ENCODE measurements at regions not wholly inside any gene's neighbourhood (a gene's known extent, or its start where the extent isn't known, plus 50 kb on each side); places are given as distances from the start of the nearest gene placed in this dataset.

DNA sequence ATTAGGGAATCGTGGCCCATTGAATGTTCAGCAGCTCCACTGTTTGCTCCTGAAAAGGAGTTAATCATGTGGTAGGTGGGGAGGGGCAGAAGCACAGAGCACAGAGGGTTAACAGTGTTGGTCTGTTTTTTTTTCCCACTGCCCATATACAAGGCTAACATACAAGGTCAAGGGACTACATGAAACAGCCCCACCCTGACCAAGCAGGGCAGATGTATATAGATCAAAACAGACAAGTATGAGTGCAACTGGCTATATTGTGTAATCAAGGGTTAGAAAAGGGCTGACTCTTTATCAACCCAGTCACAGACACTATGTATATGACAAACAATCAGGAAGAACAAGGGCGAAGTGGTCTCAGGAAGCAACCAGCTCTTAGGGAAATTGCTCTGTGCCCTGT, 186.6 kb upstream of the CDH11 start:
- TF ChIP-seq, protein P1, sequence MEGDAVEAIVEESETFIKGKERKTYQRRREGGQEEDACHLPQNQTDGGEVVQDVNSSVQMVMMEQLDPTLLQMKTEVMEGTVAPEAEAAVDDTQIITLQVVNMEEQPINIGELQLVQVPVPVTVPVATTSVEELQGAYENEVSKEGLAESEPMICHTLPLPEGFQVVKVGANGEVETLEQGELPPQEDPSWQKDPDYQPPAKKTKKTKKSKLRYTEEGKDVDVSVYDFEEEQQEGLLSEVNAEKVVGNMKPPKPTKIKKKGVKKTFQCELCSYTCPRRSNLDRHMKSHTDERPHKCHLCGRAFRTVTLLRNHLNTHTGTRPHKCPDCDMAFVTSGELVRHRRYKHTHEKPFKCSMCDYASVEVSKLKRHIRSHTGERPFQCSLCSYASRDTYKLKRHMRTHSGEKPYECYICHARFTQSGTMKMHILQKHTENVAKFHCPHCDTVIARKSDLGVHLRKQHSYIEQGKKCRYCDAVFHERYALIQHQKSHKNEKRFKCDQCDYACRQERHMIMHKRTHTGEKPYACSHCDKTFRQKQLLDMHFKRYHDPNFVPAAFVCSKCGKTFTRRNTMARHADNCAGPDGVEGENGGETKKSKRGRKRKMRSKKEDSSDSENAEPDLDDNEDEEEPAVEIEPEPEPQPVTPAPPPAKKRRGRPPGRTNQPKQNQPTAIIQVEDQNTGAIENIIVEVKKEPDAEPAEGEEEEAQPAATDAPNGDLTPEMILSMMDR (conservative IDR thresholded peaks at IDR 0.05 in 1 of 2, IDR thresholded peaks at IDR 0.05 in 1 of 2; ENCODE audit: low read depth in 1 of 2, low read length in 2 of 2), result no peak
- no peak for TF ChIP-seq EZH2 (IDR thresholded peaks at IDR 0.05; ENCODE audit: low read length, missing control alignments)
- Histone ChIP-seq H3K36me3 (ENCODE audit: control insufficient read depth, insufficient read depth, low read length) (no peaks in the 10 kb centered on the region), H3K9me3 (ENCODE audit: control insufficient read depth, insufficient read depth, low read depth, low read length) (no peaks in the 10 kb centered on the region), H3K27me3 (ENCODE audit: control insufficient read depth, insufficient read depth, low read length) (no peaks in the 10 kb centered on the region), H3K79me2 (ENCODE audit: control insufficient read depth, insufficient read depth, low read length) (no peaks in the 10 kb centered on the region), H3K27ac (ENCODE audit: insufficient read depth, low read length) (no peak overlapping the region), H4K20me1 (ENCODE audit: control insufficient read depth, extremely low read depth, insufficient read depth, low read length) (no peaks in the 10 kb centered on the region), H3K4me1 (ENCODE audit: control insufficient read depth, extremely low read depth, insufficient read depth, low read length) (peaks cover 14% of the 10 kb centered on the region), H3K4me2 (ENCODE audit: extremely low read depth, insufficient read depth, low read length) (no peak overlapping the region), H2AFZ (ENCODE audit: low read length) (no peak overlapping the region), H3K4me3 (replicated peaks in 1 of 4; ENCODE audit: control extremely low read depth in 1 of 4, insufficient read depth in 1 of 4, low read depth in 3 of 4, low read length in 4 of 4) (no peak overlapping the region), H3K9ac (ENCODE audit: insufficient read depth, low read length) (no peak overlapping the region)
- no peak for DNase-seq (ENCODE audit: low read depth in 2 of 2)

GRCh38 chr16:65307286-65307685, 185.4 kb upstream of the CDH11 start:
- peaks cover 7% of the 10 kb centered on the region for H3K4me1 ChIP-seq (ENCODE audit: control insufficient read depth, extremely low read depth, insufficient read depth, low read length)
- H3K27ac ChIP-seq (ENCODE audit: insufficient read depth, low read length), result no peak overlapping the region
- no peak for TF ChIP-seq EZH2 (IDR thresholded peaks at IDR 0.05; ENCODE audit: low read length, missing control alignments)
- TF ChIP-seq, protein P1 (conservative IDR thresholded peaks at IDR 0.05 in 1 of 2, IDR thresholded peaks at IDR 0.05 in 1 of 2; ENCODE audit: low read depth in 1 of 2, low read length in 2 of 2), result no peak
- H2AFZ ChIP-seq (ENCODE audit: low read length), result no peak overlapping the region
- H3K27me3 ChIP-seq (ENCODE audit: control insufficient read depth, insufficient read depth, low read length), result no peaks in the 10 kb centered on the region
- no peak overlapping the region for H3K4me3 ChIP-seq (replicated peaks in 1 of 4; ENCODE audit: control extremely low read depth in 1 of 4, insufficient read depth in 1 of 4, low read depth in 3 of 4, low read length in 4 of 4)
- H3K9ac ChIP-seq (ENCODE audit: insufficient read depth, low read length), result no peak overlapping the region
- no peaks in the 10 kb centered on the region for H3K36me3 ChIP-seq (ENCODE audit: control insufficient read depth, insufficient read depth, low read length)
- no peak overlapping the region for H3K4me2 ChIP-seq (ENCODE audit: extremely low read depth, insufficient read depth, low read length)
- H3K9me3 ChIP-seq (ENCODE audit: control insufficient read depth, insufficient read depth, low read depth, low read length), result no peaks in the 10 kb centered on the region
- DNase-seq (ENCODE audit: low read depth in 2 of 2), result no peak
- H3K79me2 ChIP-seq (ENCODE audit: control insufficient read depth, insufficient read depth, low read length), result no peaks in the 10 kb centered on the region
- H4K20me1 ChIP-seq (ENCODE audit: control insufficient read depth, extremely low read depth, insufficient read depth, low read length), result no peaks in the 10 kb centered on the region

DNA sequence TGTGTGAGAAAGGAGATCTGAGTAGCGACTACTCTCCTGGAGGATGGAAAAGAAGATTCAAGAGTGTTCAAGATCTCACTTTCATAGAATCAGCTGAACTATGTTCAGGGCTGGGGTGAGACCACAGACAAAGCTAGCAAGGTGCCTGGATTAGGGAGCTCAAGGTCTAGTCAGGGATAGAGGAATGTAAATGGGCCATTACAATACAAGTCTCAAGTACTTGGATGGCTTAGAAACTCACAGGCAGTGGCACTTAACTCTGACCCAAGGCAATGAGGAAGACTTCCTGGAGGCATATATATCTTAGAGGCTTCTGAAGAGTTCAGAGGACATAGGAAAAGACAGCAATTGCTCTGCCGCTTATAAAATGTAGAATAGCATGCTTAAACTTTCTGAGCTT, 184.9 kb upstream of the CDH11 start:
- no peaks in the 10 kb centered on the region for H3K36me3 ChIP-seq (ENCODE audit: control insufficient read depth, insufficient read depth, low read length)
- H3K4me2 ChIP-seq (ENCODE audit: extremely low read depth, insufficient read depth, low read length), result no peak overlapping the region
- no peak overlapping the region for H3K27ac ChIP-seq (ENCODE audit: insufficient read depth, low read length)
- no peak overlapping the region for H3K9ac ChIP-seq (ENCODE audit: insufficient read depth, low read length)
- H3K27me3 ChIP-seq (ENCODE audit: control insufficient read depth, insufficient read depth, low read length), result no peaks in the 10 kb centered on the region
- TF ChIP-seq EZH2 (IDR thresholded peaks at IDR 0.05; ENCODE audit: low read length, missing control alignments), result no peak
- TF ChIP-seq, protein P1 (conservative IDR thresholded peaks at IDR 0.05 in 1 of 2, IDR thresholded peaks at IDR 0.05 in 1 of 2; ENCODE audit: low read depth in 1 of 2, low read length in 2 of 2), result no peak
- H2AFZ ChIP-seq (ENCODE audit: low read length), result no peak overlapping the region
- H3K79me2 ChIP-seq (ENCODE audit: control insufficient read depth, insufficient read depth, low read length), result no peaks in the 10 kb centered on the region
- peaks cover 3% of the 10 kb centered on the region for H3K4me1 ChIP-seq (ENCODE audit: control insufficient read depth, extremely low read depth, insufficient read depth, low read length)
- H3K4me3 ChIP-seq (replicated peaks in 1 of 4; ENCODE audit: control extremely low read depth in 1 of 4, insufficient read depth in 1 of 4, low read depth in 3 of 4, low read length in 4 of 4), result no peak overlapping the region
- H4K20me1 ChIP-seq (ENCODE audit: control insufficient read depth, extremely low read depth, insufficient read depth, low read length), result no peaks in the 10 kb centered on the region
- H3K9me3 ChIP-seq (ENCODE audit: control insufficient read depth, insufficient read depth, low read depth, low read length), result no peaks in the 10 kb centered on the region
- no peak for DNase-seq (ENCODE audit: low read depth in 2 of 2)
